GM23338 (cell line): ENCODE measurements at regions not wholly inside any gene's neighbourhood (a gene's known extent, or its start where the extent isn't known, plus 50 kb on each side); places are given as distances from the start of the nearest gene placed in this dataset.

Source experiments
- ATAC-seq: fragments of 200-7000 bp; cut with Tn5 transposase; 3 replicates; pipeline ENCODE4 v1.9.1; 2020
- DNase-seq: peaks from one replicate; pipeline ENCODE4 v3.0.0-alpha.2; 2015; ENCODE audit warnings: low spot score
- H2AFZ ChIP-seq: fragments of 200-600 bp; sonication (generic); 2 replicates; pipeline ENCODE4 v1.8.0; 2016; ENCODE audit warnings: antibody characterized with exemption, mild to moderate bottlenecking, moderate library complexity
- H3F3A ChIP-seq: fragments of 200-600 bp; sonication (generic); replicated peaks from 2 replicates; pipeline ENCODE4 v1.8.0; 2017; ENCODE audit warnings: antibody characterized with exemption, mixed run types, low read depth
- H3K27ac ChIP-seq: fragments of 200-600 bp; sonication (generic); 2 replicates; pipeline ENCODE4 v1.6.1; 2016; ENCODE audit warnings: low read depth
- H3K27me3 ChIP-seq: fragments of 200-600 bp; sonication (generic); 2 replicates; pipeline ENCODE4 v1.8.0; 2016; ENCODE audit warnings: mild to moderate bottlenecking, mixed run types, moderate library complexity; ENCODE audit not compliant: insufficient read depth
- H3K36me3 ChIP-seq: fragments of 200-600 bp; sonication (generic); 2 replicates; pipeline ENCODE4 v1.8.0; 2016; ENCODE audit warnings: mild to moderate bottlenecking; ENCODE audit not compliant: insufficient read depth
- H3K4me1 ChIP-seq: fragments of 200-600 bp; sonication (generic); 2 replicates; pipeline ENCODE4 v1.8.0; 2016; ENCODE audit warnings: mild to moderate bottlenecking, moderate library complexity; ENCODE audit not compliant: insufficient read depth
- H3K4me2 ChIP-seq: fragments of 200-600 bp; sonication (generic); 2 replicates; pipeline ENCODE4 v1.7.1; 2017; ENCODE audit warnings: mixed run types
- H3K4me3 ChIP-seq: fragments of 200-600 bp; sonication (generic); 2 replicates; pipeline ENCODE4 v1.6.1; 2016; ENCODE audit warnings: mixed run types
- H3K79me2 ChIP-seq: fragments of 200-600 bp; sonication (generic); replicated peaks from 2 replicates; pipeline ENCODE4 v1.8.0; 2017; ENCODE audit warnings: mild to moderate bottlenecking; ENCODE audit not compliant: insufficient read depth
- H3K9me2 ChIP-seq: fragments of 200-600 bp; sonication (generic); 2 replicates; pipeline ENCODE4 v1.8.0; 2017; ENCODE audit not compliant: insufficient read depth
- H4K20me1 ChIP-seq: fragments of 200-600 bp; sonication (generic); replicated peaks from 2 replicates; pipeline ENCODE4 v1.8.0; 2017; ENCODE audit warnings: mild to moderate bottlenecking; ENCODE audit not compliant: insufficient read depth
- H3K27ac Mint-ChIP-seq: 2 replicates; pipeline ENCODE4 v1.8.0; 2020; ENCODE audit warnings: inconsistent platforms, mild to moderate bottlenecking, moderate library complexity, mixed read lengths
- H3K27me3 Mint-ChIP-seq: 3 replicates; pipeline ENCODE4 v1.8.0; 2022; ENCODE audit warnings: low read depth, mild to moderate bottlenecking, moderate library complexity, mixed read lengths, inconsistent platforms; ENCODE audit not compliant: insufficient read depth, poor library complexity
- H3K36me3 Mint-ChIP-seq: 3 replicates; pipeline ENCODE4 v1.8.0; 2021; ENCODE audit warnings: low read depth, mild to moderate bottlenecking, inconsistent platforms, moderate library complexity, mixed read lengths
- H3K4me1 Mint-ChIP-seq: 3 replicates; pipeline ENCODE4 v1.8.0; 2020; ENCODE audit warnings: mild to moderate bottlenecking, inconsistent platforms, mixed read lengths
- H3K4me3 Mint-ChIP-seq: 3 replicates; pipeline ENCODE4 v1.8.0; 2021; ENCODE audit warnings: moderate library complexity, mild to moderate bottlenecking, inconsistent platforms, mixed read lengths
- H3K9me3 Mint-ChIP-seq: 3 replicates; pipeline ENCODE4 v1.8.0; 2020; ENCODE audit warnings: moderate library complexity, mild to moderate bottlenecking, inconsistent platforms, mixed read lengths
- CREB1 ChIP-seq: fragments of 250-450 bp; sonication (Bioruptor Pico); IDR thresholded peaks from 2 replicates; pipeline ENCODE4 v1.5.0; 2020; ENCODE audit warnings: low read depth, mild to moderate bottlenecking, moderate library complexity
- CTCF ChIP-seq, 2 experiments: fragments of 200-600 bp in 1 of 2; sonication (generic) in 1 of 2; conservative IDR thresholded peaks; 2 replicates each; pipeline versions ENCODE4 v1.5.1 to v1.6.1; 2016 to 2017; ENCODE audit warnings: antibody characterized with exemption in 2 of 2, low read depth in 2 of 2, mild to moderate bottlenecking in 2 of 2, moderate library complexity in 1 of 2
- ETS1 ChIP-seq: IDR thresholded peaks from 2 replicates; pipeline ENCODE4 v1.6.1; 2016; ENCODE audit warnings: antibody characterized with exemption
- EZH2 ChIP-seq: fragments of 200-600 bp; sonication (generic); IDR thresholded peaks from one replicate; pipeline ENCODE4 v1.8.0; 2017; ENCODE audit warnings: antibody characterized with exemption, mild to moderate bottlenecking, low read depth; ENCODE audit not compliant: unreplicated experiment
- EZH2phosphoT487 ChIP-seq: fragments of 200-600 bp; sonication (generic); IDR thresholded peaks from one replicate; pipeline ENCODE4 v1.8.1; 2018; ENCODE audit warnings: antibody characterized with exemption; ENCODE audit not compliant: unreplicated experiment
- JUNB ChIP-seq: IDR thresholded peaks from one replicate; pipeline ENCODE4 v1.6.1; 2016; ENCODE audit warnings: antibody characterized with exemption; ENCODE audit not compliant: unreplicated experiment
- NANOG ChIP-seq: IDR thresholded peaks from 2 replicates; pipeline ENCODE4 v1.6.1; 2016; ENCODE audit warnings: antibody characterized with exemption, borderline replicate concordance
- POLR2AphosphoS5 ChIP-seq: IDR thresholded peaks from 2 replicates; pipeline ENCODE4 v1.6.1; 2016; ENCODE audit warnings: antibody characterized with exemption, low read depth
- ZNF462 ChIP-seq: fragments of 250-450 bp; sonication (Bioruptor Pico); IDR thresholded peaks from 2 replicates; pipeline ENCODE4 v1.5.0; 2020; ENCODE audit warnings: mild to moderate bottlenecking, moderate library complexity

GRCh38 chr7:52831321-52831720 is 204.1 kb upstream of the POM121L12 start:
- no peak overlapping the region for H3K4me3 Mint-ChIP-seq
- Histone ChIP-seq H3F3A (no peaks in the 10 kb centered on the region), H3K4me3 (no peak overlapping the region), H3K9me2 (no peaks in the 10 kb centered on the region), H3K4me1 (no peaks in the 10 kb centered on the region), H3K79me2 (no peaks in the 10 kb centered on the region), H3K4me2 (no peak overlapping the region), H3K27ac (no peak overlapping the region), H3K36me3 (no peaks in the 10 kb centered on the region), H2AFZ (no peak overlapping the region), H3K27me3 (no peaks in the 10 kb centered on the region), H4K20me1 (no peaks in the 10 kb centered on the region)
- DNase-seq (no peak), ATAC-seq (no peak)
- no peaks in the 10 kb centered on the region for H3K4me1 Mint-ChIP-seq
- H3K36me3 Mint-ChIP-seq = no peaks in the 10 kb centered on the region
- H3K27ac Mint-ChIP-seq = no peak overlapping the region
- no peak for TF ChIP-seq ZNF462
- TF ChIP-seq ETS1 = no peak
- no peak for TF ChIP-seq POLR2AphosphoS5
- no peak for TF ChIP-seq CREB1 (CRISPR knock-in tag)
- TF ChIP-seq NANOG = no peak
- TF ChIP-seq JUNB = no peak
- H3K27me3 Mint-ChIP-seq = no peaks in the 10 kb centered on the region
- no peaks in the 10 kb centered on the region; the same call in 2 of the 3 replicates for H3K9me3 Mint-ChIP-seq

- no peak overlapping the region for H2AFZ ChIP-seq
- no peaks in the 10 kb centered on the region; the same call in 2 of the 3 replicates for H3K9me3 Mint-ChIP-seq
- DNase-seq = no peak
- no peaks in the 10 kb centered on the region for H3K79me2 ChIP-seq
- no peak overlapping the region for H3K4me2 ChIP-seq
- no peaks in the 10 kb centered on the region for H3K9me2 ChIP-seq
- no peaks in the 10 kb centered on the region for H3K27me3 ChIP-seq
- H3F3A ChIP-seq = no peaks in the 10 kb centered on the region
- no peak overlapping the region for H3K27ac Mint-ChIP-seq
- no peaks in the 10 kb centered on the region for H3K4me1 ChIP-seq
- no peaks in the 10 kb centered on the region for H3K36me3 ChIP-seq
- H3K4me1 Mint-ChIP-seq = no peaks in the 10 kb centered on the region
- no peak for ATAC-seq
- H3K4me3 Mint-ChIP-seq = no peak overlapping the region
- H3K36me3 Mint-ChIP-seq = no peaks in the 10 kb centered on the region
- H3K27me3 Mint-ChIP-seq = no peaks in the 10 kb centered on the region
- no peak overlapping the region for H3K4me3 ChIP-seq
- no peak overlapping the region for H3K27ac ChIP-seq
- H4K20me1 ChIP-seq = no peaks in the 10 kb centered on the region
- TF ChIP-seq CTCF (conservative IDR thresholded peaks at IDR 0.05; ENCODE audit: low read depth in 2 of 2) = no peak
- TF ChIP-seq EZH2phosphoT487 = no peak
- TF ChIP-seq ETS1 = no peak
- TF ChIP-seq EZH2 = no peak
These were observed 204.6 kb upstream of the POM121L12 start for GRCh38 chr7:52830801-52831200.
